GM19025 (cell line): ENCODE measurements at regions not wholly inside any gene's neighbourhood (a gene's known extent, or its start where the extent isn't known, plus 50 kb on each side); places are given as distances from the start of the nearest gene placed in this dataset.

Source experiments
- ATAC-seq: cut with Tn5 transposase; IDR thresholded peaks from one replicate; pipeline ENCODE4 v1.9.1; 2021; ENCODE audit warnings: mild to moderate bottlenecking, low read depth, moderate library complexity; ENCODE audit not compliant: unreplicated experiment

GRCh38 chr2:126748188-126748760 lies 92.3 kb downstream of the GYPC start:
- ATAC-seq = peak; percentile 43

- ATAC-seq = peak; percentile 56
Measured at GRCh38 chr2:126748929-126749518, 93.1 kb downstream of the GYPC start.

GRCh38 chr2:126749537-126749936 lies 93.6 kb downstream of the GYPC start:
- peak; percentile 7 for ATAC-seq

GRCh38 chr2:126750506-126750905 lies 94.5 kb downstream of the GYPC start:
- ATAC-seq = no peak

GRCh38 chr2:126751477-126751876 lies 95.5 kb downstream of the GYPC start:
- ATAC-seq = no peak

- no peak for ATAC-seq
Measured at GRCh38 chr2:126752876-126753275, 96.9 kb downstream of the GYPC start.

GRCh38 chr2:126753501-126754212 lies 97.7 kb downstream of the GYPC start:
- ATAC-seq = no peak

GRCh38 chr2:126754240-126755004 lies 98.5 kb downstream of the GYPC start:
- no peak for ATAC-seq

- no peak for ATAC-seq
Measured at GRCh38 chr2:126756125-126756524, 100.2 kb downstream of the GYPC start.

- no peak for ATAC-seq
Measured at GRCh38 chr2:126761256-126761980, 105.5 kb downstream of the GYPC start.

GRCh38 chr2:126761981-126762878 lies 106.3 kb downstream of the GYPC start:
- no peak for ATAC-seq

GRCh38 chr2:126764686-126765265 lies 108.8 kb downstream of the GYPC start:
- ATAC-seq = no peak

- ATAC-seq = no peak
Measured at GRCh38 chr2:126765395-126765794, 109.4 kb downstream of the GYPC start.

- no peak for ATAC-seq
Measured at GRCh38 chr2:126766295-126766968, 110.5 kb downstream of the GYPC start.

- ATAC-seq = no peak
Measured at GRCh38 chr2:126766969-126767296, 111.0 kb downstream of the GYPC start.

- ATAC-seq = no peak
Measured at GRCh38 chr2:126769118-126769517, 113.2 kb downstream of the GYPC start.

- no peak for ATAC-seq
Measured at GRCh38 chr2:126770466-126770865, 114.5 kb downstream of the GYPC start.

GRCh38 chr2:126771094-126771493 lies 115.1 kb downstream of the GYPC start:
- no peak for ATAC-seq
